HEK293 (cell line): ENCODE measurements at regions not wholly inside any gene's neighbourhood (a gene's known extent, or its start where the extent isn't known, plus 50 kb on each side); places are given as distances from the start of the nearest gene placed in this dataset.

Experiments
- BCL11A ChIP-seq: fragments of 450-650 bp; formaldehyde crosslinking; IDR thresholded peaks from 2 replicates; pipeline ENCODE4 v1.5.1; 2016; ENCODE audit warnings: low read depth, missing biosample characterization, missing genetic modification characterization
- CTCF ChIP-seq: fragments of 450-650 bp; formaldehyde crosslinking; IDR thresholded peaks from 2 replicates; pipeline ENCODE4 v1.5.1; 2016; ENCODE audit warnings: missing biosample characterization, missing genetic modification characterization
- MYNN ChIP-seq: fragments of 450-650 bp; formaldehyde crosslinking; IDR thresholded peaks from 2 replicates; pipeline ENCODE4 v1.5.1; 2016; ENCODE audit warnings: missing biosample characterization, missing genetic modification characterization, borderline replicate concordance
- ZNF24 ChIP-seq: fragments of 450-650 bp; formaldehyde crosslinking; IDR thresholded peaks from 2 replicates; pipeline ENCODE4 v1.5.1; 2016; ENCODE audit warnings: missing biosample characterization, missing genetic modification characterization
- ZNF274 ChIP-seq, 2 experiments: fragments of 200-500 bp in 1 of 2; fragments of 450-650 bp in 1 of 2; sonication (Bioruptor generic) in 1 of 2; formaldehyde crosslinking in 1 of 2; IDR thresholded peaks; 2 replicates each; pipeline versions ENCODE4 v1.5.1 to v1.6.1; 2014 to 2016; ENCODE audit warnings: borderline replicate concordance in 1 of 2, inconsistent platforms in 1 of 2, low read length in 1 of 2, missing biosample characterization in 1 of 2, missing genetic modification characterization in 1 of 2
- ZNF37A ChIP-seq: fragments of 450-650 bp; IDR thresholded peaks from 2 replicates; pipeline ENCODE4 v1.5.1; 2018; ENCODE audit warnings: missing biosample characterization, missing genetic modification characterization
- ZNF513 ChIP-seq: fragments of 450-650 bp; IDR thresholded peaks from 2 replicates; pipeline ENCODE4 v1.5.1; 2018; ENCODE audit warnings: missing biosample characterization, missing genetic modification characterization
- ZNF670 ChIP-seq: fragments of 450-650 bp; formaldehyde crosslinking; IDR thresholded peaks from 2 replicates; pipeline ENCODE4 v1.5.1; 2016; ENCODE audit warnings: missing biosample characterization, missing genetic modification characterization, low read depth
- TF ChIP-seq, protein P1 (sequence below): fragments of 450-650 bp; formaldehyde crosslinking; IDR thresholded peaks from 2 replicates; pipeline ENCODE4 v1.5.1; 2016; ENCODE audit warnings: missing biosample characterization, missing genetic modification characterization

GRCh38 chr20:56994006-56994405 is 272.4 kb downstream of the BMP7 start:
- no peak for TF ChIP-seq CTCF (tag by site-specific recombination)
- TF ChIP-seq, protein P1, sequence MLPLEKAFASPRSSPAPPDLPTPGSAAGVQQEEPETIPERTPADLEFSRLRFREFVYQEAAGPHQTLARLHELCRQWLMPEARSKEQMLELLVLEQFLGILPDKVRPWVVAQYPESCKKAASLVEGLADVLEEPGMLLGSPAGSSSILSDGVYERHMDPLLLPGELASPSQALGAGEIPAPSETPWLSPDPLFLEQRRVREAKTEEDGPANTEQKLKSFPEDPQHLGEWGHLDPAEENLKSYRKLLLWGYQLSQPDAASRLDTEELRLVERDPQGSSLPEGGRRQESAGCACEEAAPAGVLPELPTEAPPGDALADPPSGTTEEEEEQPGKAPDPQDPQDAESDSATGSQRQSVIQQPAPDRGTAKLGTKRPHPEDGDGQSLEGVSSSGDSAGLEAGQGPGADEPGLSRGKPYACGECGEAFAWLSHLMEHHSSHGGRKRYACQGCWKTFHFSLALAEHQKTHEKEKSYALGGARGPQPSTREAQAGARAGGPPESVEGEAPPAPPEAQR = no peak
- TF ChIP-seq ZNF513 (tag by site-specific recombination) = no peak
- TF ChIP-seq MYNN = no peak
- TF ChIP-seq ZNF274 (IDR thresholded peaks at IDR 0.05; ENCODE audit: low read length) = no peak
- TF ChIP-seq ZNF274 (tag by site-specific recombination; IDR thresholded peaks at IDR 0.05; ENCODE audit: borderline replicate concordance) = no peak
- no peak for TF ChIP-seq ZNF670 (tag by site-specific recombination)
- no peak for TF ChIP-seq BCL11A
- no peak for TF ChIP-seq ZNF24 (tag by site-specific recombination)
- no peak for TF ChIP-seq ZNF37A (tag by site-specific recombination)
